H1 (cell line): ENCODE measurements at regions not wholly inside any gene's neighbourhood (a gene's known extent, or its start where the extent isn't known, plus 50 kb on each side); places are given as distances from the start of the nearest gene placed in this dataset.

Experiments used
- ASH2L ChIP-seq: fragments of 200-600, 300-600 bp; sonication (generic); IDR thresholded peaks from one replicate; pipeline ENCODE4 v1.7.1; 2017; ENCODE audit warnings: low read length
- ATF2 ChIP-seq: IDR thresholded peaks from 2 replicates; pipeline ENCODE4 v1.6.1; 2012; ENCODE audit warnings: low read length, inconsistent platforms
- CHD7 ChIP-seq: fragments of 300-600 bp; sonication (generic); IDR thresholded peaks from 2 replicates; pipeline ENCODE4 v1.7.1; 2012; ENCODE audit warnings: low read length, moderate library complexity, mild to moderate bottlenecking, inconsistent platforms; ENCODE audit not compliant: insufficient replicate concordance
- CTBP2 ChIP-seq: IDR thresholded peaks from 2 replicates; pipeline ENCODE4 v1.7.0; 2011; ENCODE audit warnings: borderline replicate concordance, mild to moderate bottlenecking, moderate library complexity, mixed read lengths, low read length; ENCODE audit not compliant: insufficient read depth, insufficient read length
- KDM4A ChIP-seq: IDR thresholded peaks from one replicate; pipeline ENCODE4 v1.7.1; 2012; ENCODE audit warnings: low read depth, mild to moderate bottlenecking, moderate library complexity, low read length, inconsistent platforms; ENCODE audit not compliant: severe bottlenecking
- MAFK ChIP-seq: IDR thresholded peaks from 2 replicates; pipeline ENCODE4 v1.6.1; 2012; ENCODE audit warnings: low read depth, mild to moderate bottlenecking, improper control_type of control experiment, low read length
- NANOG ChIP-seq: IDR thresholded peaks from 2 replicates; pipeline ENCODE4 v1.6.1; 2011; ENCODE audit warnings: low read length, low read depth, mild to moderate bottlenecking, inconsistent platforms; ENCODE audit not compliant: insufficient read depth, poor library complexity, severe bottlenecking
- TEAD4 ChIP-seq: IDR thresholded peaks from 2 replicates; pipeline ENCODE4 v1.6.1; 2012; ENCODE audit warnings: low read depth, low read length, inconsistent platforms, mixed read lengths
- ZNF274 ChIP-seq: IDR thresholded peaks from 2 replicates; pipeline ENCODE4 v1.7.0; 2012; ENCODE audit warnings: low read length, borderline replicate concordance; ENCODE audit errors: extremely low read depth

GRCh38 chr16:51665436-51665998, 514.4 kb upstream of the SALL1 start (continued):
- TF ChIP-seq CHD7, result no peak
- no peak for TF ChIP-seq KDM4A
- no peak for TF ChIP-seq CTBP2
- no peak for TF ChIP-seq ZNF274
- TF ChIP-seq ATF2, result no peak
- no peak for TF ChIP-seq ASH2L
- TF ChIP-seq MAFK, result no peak
- no peak for TF ChIP-seq TEAD4
- TF ChIP-seq NANOG, result no peak
